ENCODE measurements at regions not wholly inside any gene's neighbourhood (a gene's known extent, or its start where the extent isn't known, plus 50 kb on each side); places are given as distances from the start of the nearest gene placed in this dataset.

GRCh38 chr21:35579520-35580293, 480.6 kb downstream of the SETD4 start:
- H3K4me3 ChIP-seq = no peak overlapping the region
- no peaks in the 10 kb centered on the region for H3K4me1 ChIP-seq
- no peaks in the 10 kb centered on the region for H3K36me3 ChIP-seq
- H3K27ac ChIP-seq = no peak overlapping the region
- no peaks in the 10 kb centered on the region for H3K27me3 ChIP-seq
- TF ChIP-seq, protein P1, sequence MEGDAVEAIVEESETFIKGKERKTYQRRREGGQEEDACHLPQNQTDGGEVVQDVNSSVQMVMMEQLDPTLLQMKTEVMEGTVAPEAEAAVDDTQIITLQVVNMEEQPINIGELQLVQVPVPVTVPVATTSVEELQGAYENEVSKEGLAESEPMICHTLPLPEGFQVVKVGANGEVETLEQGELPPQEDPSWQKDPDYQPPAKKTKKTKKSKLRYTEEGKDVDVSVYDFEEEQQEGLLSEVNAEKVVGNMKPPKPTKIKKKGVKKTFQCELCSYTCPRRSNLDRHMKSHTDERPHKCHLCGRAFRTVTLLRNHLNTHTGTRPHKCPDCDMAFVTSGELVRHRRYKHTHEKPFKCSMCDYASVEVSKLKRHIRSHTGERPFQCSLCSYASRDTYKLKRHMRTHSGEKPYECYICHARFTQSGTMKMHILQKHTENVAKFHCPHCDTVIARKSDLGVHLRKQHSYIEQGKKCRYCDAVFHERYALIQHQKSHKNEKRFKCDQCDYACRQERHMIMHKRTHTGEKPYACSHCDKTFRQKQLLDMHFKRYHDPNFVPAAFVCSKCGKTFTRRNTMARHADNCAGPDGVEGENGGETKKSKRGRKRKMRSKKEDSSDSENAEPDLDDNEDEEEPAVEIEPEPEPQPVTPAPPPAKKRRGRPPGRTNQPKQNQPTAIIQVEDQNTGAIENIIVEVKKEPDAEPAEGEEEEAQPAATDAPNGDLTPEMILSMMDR (IDR thresholded peaks at IDR 0.05) = no peak
- TF ChIP-seq POLR2A (IDR thresholded peaks at IDR 0.05) = no peak
- no peak for DNase-seq
- no peaks in the 10 kb centered on the region for H3K9me3 ChIP-seq

DNA sequence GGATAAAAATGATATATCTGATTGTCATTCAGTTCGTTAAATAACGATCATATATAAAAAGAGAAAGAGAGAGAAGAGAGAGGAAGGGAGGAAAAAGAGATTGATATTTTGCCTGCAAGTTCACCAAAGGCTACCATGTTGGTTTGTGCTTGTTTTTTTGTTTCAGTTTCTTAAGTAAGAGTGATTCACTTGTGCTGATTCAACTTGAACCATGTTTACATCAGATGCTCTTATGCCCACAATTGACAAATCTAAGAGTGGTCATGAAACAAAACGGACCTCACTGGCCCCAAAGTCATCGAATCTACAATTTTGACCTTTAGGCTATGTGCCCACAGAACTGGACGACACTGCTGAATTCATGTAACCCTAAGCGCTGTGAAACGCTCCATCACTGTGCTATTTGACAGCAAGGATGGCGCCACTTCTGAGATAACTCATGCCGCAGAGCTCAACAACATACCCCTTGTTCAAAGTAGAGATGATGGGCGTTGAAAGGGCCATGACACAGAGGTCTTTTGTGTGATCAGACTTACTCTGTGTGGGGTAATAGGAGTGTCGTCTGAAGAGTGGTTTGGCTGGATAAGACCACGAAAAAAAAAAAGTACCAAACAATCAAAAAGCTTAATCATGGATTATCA, 481.4 kb downstream of the SETD4 start:
- H3K9me3 ChIP-seq = no peaks in the 10 kb centered on the region
- H3K36me3 ChIP-seq = no peaks in the 10 kb centered on the region
- no peak overlapping the region for H3K4me3 ChIP-seq
- no peaks in the 10 kb centered on the region for H3K4me1 ChIP-seq
- no peaks in the 10 kb centered on the region for H3K27me3 ChIP-seq
- no peak for DNase-seq
- no peak overlapping the region for H3K27ac ChIP-seq
- TF ChIP-seq, protein P1 (IDR thresholded peaks at IDR 0.05) = no peak
- TF ChIP-seq POLR2A (IDR thresholded peaks at IDR 0.05) = no peak

- H3K4me3 ChIP-seq = no peak overlapping the region
- H3K27ac ChIP-seq = no peak overlapping the region
- no peaks in the 10 kb centered on the region for H3K27me3 ChIP-seq
- DNase-seq = no peak
- TF ChIP-seq POLR2A (IDR thresholded peaks at IDR 0.05) = no peak
- TF ChIP-seq, protein P1 (IDR thresholded peaks at IDR 0.05) = no peak
- no peaks in the 10 kb centered on the region for H3K36me3 ChIP-seq
- H3K9me3 ChIP-seq = no peaks in the 10 kb centered on the region
- H3K4me1 ChIP-seq = no peaks in the 10 kb centered on the region
These were observed 482.0 kb downstream of the SETD4 start for GRCh38 chr21:35578347-35578782.

GRCh38 chr21:35575280-35575915, 484.9 kb downstream of the SETD4 start:
- DNase-seq = no peak
- no peaks in the 10 kb centered on the region for H3K9me3 ChIP-seq
- no peaks in the 10 kb centered on the region for H3K27me3 ChIP-seq
- no peak for TF ChIP-seq POLR2A (IDR thresholded peaks at IDR 0.05)
- TF ChIP-seq, protein P1 (IDR thresholded peaks at IDR 0.05) = no peak
- H3K4me1 ChIP-seq = no peaks in the 10 kb centered on the region
- H3K36me3 ChIP-seq = no peaks in the 10 kb centered on the region
- H3K27ac ChIP-seq = no peak overlapping the region
- H3K4me3 ChIP-seq = no peak overlapping the region

GRCh38 chr21:35573472-35574374, 486.6 kb downstream of the SETD4 start:
- H3K27me3 ChIP-seq = no peaks in the 10 kb centered on the region
- DNase-seq = no peak

More at GRCh38 chr21:35573472-35574374, 486.6 kb downstream of the SETD4 start:
- Histone ChIP-seq H3K4me3 (no peak overlapping the region), H3K4me1 (no peaks in the 10 kb centered on the region), H3K27ac (no peak overlapping the region), H3K9me3 (no peaks in the 10 kb centered on the region), H3K36me3 (no peaks in the 10 kb centered on the region)
- TF ChIP-seq, protein P1 (IDR thresholded peaks at IDR 0.05) = no peak
- TF ChIP-seq POLR2A (IDR thresholded peaks at IDR 0.05) = no peak
